NB4 (cell line): ENCODE measurements at regions not wholly inside any gene's neighbourhood (a gene's known extent, or its start where the extent isn't known, plus 50 kb on each side); places are given as distances from the start of the nearest gene placed in this dataset.

ENCODE experiments used
- POLR2A ChIP-seq: IDR thresholded peaks from 2 replicates; pipeline ENCODE4 v1.6.1; 2011; ENCODE audit warnings: mild to moderate bottlenecking; ENCODE audit not compliant: insufficient read length; ENCODE audit errors: extremely low read depth
- TF ChIP-seq, protein P1 (sequence below): IDR thresholded peaks from one replicate; pipeline ENCODE4 v1.5.1; 2012; ENCODE audit warnings: low read depth, low read length
- TF ChIP-seq, protein P2 (sequence below): IDR thresholded peaks from 2 replicates; pipeline ENCODE4 v1.6.1; 2011; ENCODE audit warnings: low read depth, low read length

DNA sequence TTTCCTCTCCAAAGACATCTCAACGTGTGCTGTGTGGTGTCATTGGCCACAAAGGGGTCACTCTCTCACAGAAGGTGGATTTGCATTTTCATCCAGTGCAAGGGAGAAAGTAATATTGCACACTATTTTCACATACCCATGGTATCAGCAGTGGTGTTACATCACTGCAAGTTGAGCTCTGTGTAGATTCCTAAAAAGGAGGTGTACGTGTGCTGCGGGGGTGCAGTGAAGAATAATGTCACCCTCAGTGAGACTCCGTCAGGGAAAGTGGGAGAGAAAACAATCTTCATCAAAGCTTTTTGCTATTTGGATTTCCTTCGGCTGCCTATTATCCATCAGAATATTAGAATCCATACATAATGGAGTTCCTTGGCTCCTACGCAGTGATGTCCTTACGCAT is 733.8 kb upstream of the FANCL start:
- TF ChIP-seq, protein P1, sequence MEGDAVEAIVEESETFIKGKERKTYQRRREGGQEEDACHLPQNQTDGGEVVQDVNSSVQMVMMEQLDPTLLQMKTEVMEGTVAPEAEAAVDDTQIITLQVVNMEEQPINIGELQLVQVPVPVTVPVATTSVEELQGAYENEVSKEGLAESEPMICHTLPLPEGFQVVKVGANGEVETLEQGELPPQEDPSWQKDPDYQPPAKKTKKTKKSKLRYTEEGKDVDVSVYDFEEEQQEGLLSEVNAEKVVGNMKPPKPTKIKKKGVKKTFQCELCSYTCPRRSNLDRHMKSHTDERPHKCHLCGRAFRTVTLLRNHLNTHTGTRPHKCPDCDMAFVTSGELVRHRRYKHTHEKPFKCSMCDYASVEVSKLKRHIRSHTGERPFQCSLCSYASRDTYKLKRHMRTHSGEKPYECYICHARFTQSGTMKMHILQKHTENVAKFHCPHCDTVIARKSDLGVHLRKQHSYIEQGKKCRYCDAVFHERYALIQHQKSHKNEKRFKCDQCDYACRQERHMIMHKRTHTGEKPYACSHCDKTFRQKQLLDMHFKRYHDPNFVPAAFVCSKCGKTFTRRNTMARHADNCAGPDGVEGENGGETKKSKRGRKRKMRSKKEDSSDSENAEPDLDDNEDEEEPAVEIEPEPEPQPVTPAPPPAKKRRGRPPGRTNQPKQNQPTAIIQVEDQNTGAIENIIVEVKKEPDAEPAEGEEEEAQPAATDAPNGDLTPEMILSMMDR: no peak
- TF ChIP-seq POLR2A: no peak
- TF ChIP-seq, protein P2, sequence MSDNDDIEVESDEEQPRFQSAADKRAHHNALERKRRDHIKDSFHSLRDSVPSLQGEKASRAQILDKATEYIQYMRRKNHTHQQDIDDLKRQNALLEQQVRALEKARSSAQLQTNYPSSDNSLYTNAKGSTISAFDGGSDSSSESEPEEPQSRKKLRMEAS: no peak
